Tibial artery (tissue), 4 donors: ENCODE measurements at regions not wholly inside any gene's neighbourhood (a gene's known extent, or its start where the extent isn't known, plus 50 kb on each side); places are given as distances from the start of the nearest gene placed in this dataset.

Experiments used
- DNase-seq, 2 donors: peaks; one replicate each; pipeline ENCODE4 v3.0.0-alpha.2; 2019
- H3K27ac ChIP-seq, 2 donors: fragments of 200-600 bp; sonication (generic) in 1 of 2; 1 replicate in 1 of 2; 2 replicates in 1 of 2; pipeline ENCODE4 v1.5.1; 2018 to 2019; ENCODE audit warnings: mild to moderate bottlenecking in 1 of 2
- H3K27me3 ChIP-seq, 2 donors: fragments of 200-600 bp; sonication (generic) in 1 of 2; one replicate each; pipeline versions ENCODE4 v1.5.1 to v1.6.0; 2016 to 2019
- H3K36me3 ChIP-seq, 3 donors: fragments of 200-600 bp; sonication (generic) in 2 of 3; one replicate each; pipeline ENCODE4 v1.5.1; 2016 to 2019; ENCODE audit warnings: mild to moderate bottlenecking in 2 of 3
- H3K4me1 ChIP-seq, 4 donors: fragments of 200-600 bp; sonication (generic) in 2 of 4; 1 replicate in 3 of 4; 2 replicates in 1 of 4; pipeline ENCODE4 v1.5.1; 2016 to 2019
- H3K4me3 ChIP-seq, 2 donors: fragments of 200-600 bp; sonication (generic) in 1 of 2; 1 replicate in 1 of 2; 2 replicates in 1 of 2; pipeline ENCODE4 v1.5.1; 2018 to 2019; ENCODE audit warnings: mild to moderate bottlenecking in 2 of 2
- H3K9me3 ChIP-seq, 3 donors: fragments of 200-600 bp; sonication (generic) in 1 of 3; one replicate each; pipeline ENCODE4 v1.5.1; 2016 to 2019
- intact Hi-C: fragments of 100-400 bp; cut with DNase I; formaldehyde crosslinking; loops from one replicate; pipeline ENCODE4 v1.15.0; 2023; ENCODE audit warnings: low total_unique reads
- TF ChIP-seq, protein P1 (sequence below), 2 experiments: fragments of 200-600 bp in 1 of 2; fragments of 450-650 bp in 1 of 2; IDR thresholded peaks; one replicate each; pipeline ENCODE4 v1.5.1; 2017 to 2019; ENCODE audit warnings: antibody characterized with exemption in 2 of 2, mild to moderate bottlenecking in 1 of 2, moderate library complexity in 1 of 2

DNA sequence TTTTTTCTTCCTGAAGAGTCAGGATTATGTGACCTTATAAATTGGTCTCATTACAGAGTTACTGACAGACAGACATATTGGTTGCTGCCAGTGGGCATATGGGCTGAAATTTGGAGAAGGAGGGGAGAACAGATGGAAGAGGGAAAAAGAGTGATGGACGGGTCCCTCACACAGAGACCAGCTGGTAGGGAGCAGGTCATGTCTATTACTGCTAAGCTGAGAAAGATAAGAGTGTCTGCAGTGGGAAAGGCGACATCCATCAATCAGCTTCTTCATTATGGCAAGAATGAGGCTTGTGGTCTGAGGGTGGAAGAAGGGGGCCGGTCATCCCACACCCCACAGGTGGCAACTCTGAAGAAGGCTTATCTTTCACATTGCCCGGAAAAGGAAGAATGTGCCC, 353.8 kb upstream of the RSPO3 start:
- TF ChIP-seq, protein P1, sequence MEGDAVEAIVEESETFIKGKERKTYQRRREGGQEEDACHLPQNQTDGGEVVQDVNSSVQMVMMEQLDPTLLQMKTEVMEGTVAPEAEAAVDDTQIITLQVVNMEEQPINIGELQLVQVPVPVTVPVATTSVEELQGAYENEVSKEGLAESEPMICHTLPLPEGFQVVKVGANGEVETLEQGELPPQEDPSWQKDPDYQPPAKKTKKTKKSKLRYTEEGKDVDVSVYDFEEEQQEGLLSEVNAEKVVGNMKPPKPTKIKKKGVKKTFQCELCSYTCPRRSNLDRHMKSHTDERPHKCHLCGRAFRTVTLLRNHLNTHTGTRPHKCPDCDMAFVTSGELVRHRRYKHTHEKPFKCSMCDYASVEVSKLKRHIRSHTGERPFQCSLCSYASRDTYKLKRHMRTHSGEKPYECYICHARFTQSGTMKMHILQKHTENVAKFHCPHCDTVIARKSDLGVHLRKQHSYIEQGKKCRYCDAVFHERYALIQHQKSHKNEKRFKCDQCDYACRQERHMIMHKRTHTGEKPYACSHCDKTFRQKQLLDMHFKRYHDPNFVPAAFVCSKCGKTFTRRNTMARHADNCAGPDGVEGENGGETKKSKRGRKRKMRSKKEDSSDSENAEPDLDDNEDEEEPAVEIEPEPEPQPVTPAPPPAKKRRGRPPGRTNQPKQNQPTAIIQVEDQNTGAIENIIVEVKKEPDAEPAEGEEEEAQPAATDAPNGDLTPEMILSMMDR (IDR thresholded peaks at IDR 0.05) = no peak
- Histone ChIP-seq H3K36me3 (no peaks in the 10 kb centered on the region), H3K27me3 (no peaks in the 10 kb centered on the region), H3K9me3 (no peaks in the 10 kb centered on the region), H3K27ac (no peak overlapping the region), H3K4me3 (no peak overlapping the region), H3K4me1 (no peaks in the 10 kb centered on the region)
- intact Hi-C loops = no loop called here
- DNase-seq = no peak

DNA sequence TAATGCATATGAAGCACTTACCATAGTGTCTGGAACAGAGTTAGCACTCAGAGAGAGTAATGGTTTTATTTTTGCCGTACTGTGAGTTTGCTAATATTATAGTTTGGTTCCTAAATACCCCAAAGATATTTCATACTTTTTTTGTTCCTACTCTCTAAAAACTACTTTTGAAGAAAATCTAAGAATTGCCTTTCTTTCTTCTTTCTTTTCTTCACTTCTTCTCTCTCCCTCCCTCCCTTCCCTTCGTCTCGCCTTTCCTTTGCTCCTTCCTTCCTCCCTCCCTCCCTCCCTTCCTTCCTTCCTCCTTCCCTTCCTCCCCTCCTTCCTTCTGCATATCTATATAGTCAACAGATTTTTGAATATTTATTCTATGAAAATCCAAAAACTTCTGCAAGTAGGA, 351.7 kb upstream of the RSPO3 start:
- no peak overlapping the region for H3K27ac ChIP-seq
- intact Hi-C loops = no loop called here
- H3K4me3 ChIP-seq = no peak overlapping the region
- TF ChIP-seq, protein P1 (IDR thresholded peaks at IDR 0.05) = no peak
- no peak for DNase-seq
- H3K36me3 ChIP-seq = no peaks in the 10 kb centered on the region
- no peaks in the 10 kb centered on the region for H3K9me3 ChIP-seq
- no peaks in the 10 kb centered on the region for H3K27me3 ChIP-seq
- no peaks in the 10 kb centered on the region for H3K4me1 ChIP-seq

DNA sequence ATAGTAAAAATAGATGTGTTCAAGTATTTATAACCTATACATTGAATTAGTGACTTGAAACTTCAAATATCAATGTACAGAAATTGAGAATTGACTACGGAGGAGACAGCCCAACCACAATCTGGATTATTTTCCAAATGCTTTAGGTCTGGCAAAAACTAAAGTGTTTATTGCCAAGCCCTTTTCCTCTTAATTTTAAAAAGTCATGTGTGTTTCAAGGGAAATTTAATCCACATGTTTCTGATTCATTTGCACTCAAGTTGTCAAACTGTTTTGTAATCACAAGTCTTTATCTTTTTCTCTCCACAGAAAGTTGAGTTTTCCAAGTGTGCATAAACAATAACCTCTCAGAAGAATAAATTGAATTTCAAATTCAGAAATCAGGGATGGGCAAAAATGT, 350.8 kb upstream of the RSPO3 start:
- H3K9me3 ChIP-seq = no peaks in the 10 kb centered on the region
- TF ChIP-seq, protein P1 (IDR thresholded peaks at IDR 0.05) = no peak
- H3K4me1 ChIP-seq = no peaks in the 10 kb centered on the region
- intact Hi-C loops = no loop called here
- H3K27ac ChIP-seq = no peak overlapping the region
- no peaks in the 10 kb centered on the region for H3K36me3 ChIP-seq
- no peak overlapping the region for H3K4me3 ChIP-seq
- no peaks in the 10 kb centered on the region for H3K27me3 ChIP-seq
- DNase-seq = no peak

DNA sequence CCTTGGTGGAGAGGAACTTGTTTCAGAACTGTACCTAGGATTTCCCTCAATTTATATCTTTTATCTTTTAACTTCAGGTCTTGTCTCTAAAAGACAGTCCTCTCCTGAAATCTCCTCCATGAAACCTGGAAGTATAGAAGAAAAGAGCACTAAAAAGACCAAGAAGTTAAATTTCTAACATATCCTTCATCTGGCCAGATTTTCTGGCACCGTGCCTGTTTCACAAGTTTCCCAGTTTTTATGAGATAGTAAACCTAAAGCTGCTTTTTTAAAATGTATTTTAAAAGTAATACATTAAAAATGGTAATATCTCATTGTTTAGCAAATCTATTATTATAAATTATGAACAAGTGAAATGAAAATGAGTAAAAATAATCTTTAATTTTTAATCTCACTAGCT, 348.3 kb upstream of the RSPO3 start:
- no peak for DNase-seq
- no peak overlapping the region for H3K4me3 ChIP-seq
- peaks cover 0 to 7% (median 3%) of the 10 kb centered on the region in 4 donors for H3K4me1 ChIP-seq
- intact Hi-C loops = no loop called here
- H3K36me3 ChIP-seq = no peaks in the 10 kb centered on the region
- H3K9me3 ChIP-seq = no peaks in the 10 kb centered on the region
- TF ChIP-seq, protein P1 (IDR thresholded peaks at IDR 0.05) = no peak
- no peaks in the 10 kb centered on the region for H3K27me3 ChIP-seq
- H3K27ac ChIP-seq = no peak overlapping the region

DNA sequence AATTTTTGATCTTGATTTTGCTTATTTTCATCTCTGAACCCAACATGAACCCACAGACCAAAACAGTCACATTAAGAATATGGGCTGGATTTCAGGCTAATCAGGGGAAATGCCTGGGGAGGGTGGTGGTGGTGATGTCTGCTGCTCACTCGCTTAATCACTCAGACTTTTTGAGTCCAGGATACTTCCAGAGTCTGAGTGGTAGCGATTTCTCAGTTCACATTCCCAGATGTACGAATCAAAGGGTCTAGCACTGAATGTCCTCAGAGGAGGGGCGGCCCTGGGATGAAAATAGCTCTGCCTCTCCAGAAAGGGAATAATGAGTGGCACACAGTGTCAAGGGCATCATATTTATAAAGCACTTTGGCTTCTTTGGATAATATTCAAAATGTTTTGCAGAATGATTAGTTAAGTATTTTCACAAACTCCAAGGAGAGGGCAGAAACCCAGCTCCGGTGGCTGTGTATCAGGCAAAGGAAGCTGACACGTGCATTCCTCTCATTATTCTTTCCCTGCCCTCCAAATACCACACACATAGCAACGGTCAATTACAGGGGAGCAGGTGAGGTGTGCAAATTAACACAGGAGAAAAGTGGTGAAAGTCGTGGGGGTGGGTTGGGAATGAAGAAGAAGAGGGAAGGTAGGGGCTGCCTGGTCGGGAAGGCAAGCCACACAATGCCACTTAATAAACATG, 345.2 kb upstream of the RSPO3 start:
- intact Hi-C loops = no loop called here
- H3K4me1 ChIP-seq = peaks cover 0 to 7% (median 3%) of the 10 kb centered on the region in 4 donors
- no peak overlapping the region for H3K27ac ChIP-seq
- H3K36me3 ChIP-seq = no peaks in the 10 kb centered on the region
- no peak overlapping the region for H3K4me3 ChIP-seq
- TF ChIP-seq, protein P1 (IDR thresholded peaks at IDR 0.05) = no peak
- no peaks in the 10 kb centered on the region for H3K9me3 ChIP-seq
- no peaks in the 10 kb centered on the region for H3K27me3 ChIP-seq
- no peak for DNase-seq

DNA sequence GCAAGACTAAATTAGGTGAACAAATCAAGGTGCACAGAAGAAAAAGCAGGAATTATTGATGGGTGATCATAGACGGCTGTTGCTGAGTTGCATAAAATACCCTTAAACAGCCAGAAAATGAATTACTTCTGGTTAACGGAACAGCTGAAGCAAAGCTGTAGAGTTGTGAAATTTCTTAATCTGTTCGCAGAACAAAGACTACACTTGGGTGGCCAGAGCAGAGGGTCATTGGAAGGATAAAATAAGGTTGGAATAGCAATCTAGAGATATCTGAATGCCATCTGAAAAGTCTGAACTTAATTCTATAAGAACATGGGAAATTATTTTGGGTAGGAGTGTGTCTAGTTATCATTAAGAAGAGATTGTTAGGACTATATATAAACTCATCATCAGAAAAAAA, 339.1 kb upstream of the RSPO3 start:
- Histone ChIP-seq H3K4me1 (no peaks in the 10 kb centered on the region), H3K36me3 (no peaks in the 10 kb centered on the region), H3K27me3 (no peaks in the 10 kb centered on the region), H3K9me3 (no peaks in the 10 kb centered on the region), H3K27ac (no peak overlapping the region), H3K4me3 (no peak overlapping the region)
- TF ChIP-seq, protein P1 (IDR thresholded peaks at IDR 0.05) = no peak
- no peak for DNase-seq
- intact Hi-C loops = no loop called here
